GM21737 (cell line): ENCODE measurements at regions not wholly inside any gene's neighbourhood (a gene's known extent, or its start where the extent isn't known, plus 50 kb on each side); places are given as distances from the start of the nearest gene placed in this dataset.

ENCODE experiments used
- ATAC-seq: cut with Tn5 transposase; IDR thresholded peaks from one replicate; pipeline ENCODE4 v1.9.1; 2021; ENCODE audit warnings: mild to moderate bottlenecking, moderate library complexity; ENCODE audit not compliant: unreplicated experiment

GRCh38 chr12:91383099-91383498, 200.5 kb upstream of the DCN start:
- no peak for ATAC-seq

- ATAC-seq, result no peak
These were observed 199.5 kb upstream of the DCN start for GRCh38 chr12:91382081-91382543.

- no peak for ATAC-seq
These were observed 198.7 kb upstream of the DCN start for GRCh38 chr12:91381309-91381804.

GRCh38 chr12:91380631-91381030, 198.0 kb upstream of the DCN start:
- ATAC-seq, result no peak

GRCh38 chr12:91379051-91379775, 196.6 kb upstream of the DCN start:
- ATAC-seq, result no peak

GRCh38 chr12:91377436-91377835, 194.8 kb upstream of the DCN start:
- ATAC-seq, result no peak

GRCh38 chr12:91373086-91373485, 190.5 kb upstream of the DCN start:
- ATAC-seq, result no peak

GRCh38 chr12:91370086-91370868, 187.7 kb upstream of the DCN start:
- no peak for ATAC-seq

- no peak for ATAC-seq
These were observed 186.0 kb upstream of the DCN start for GRCh38 chr12:91368613-91369012.

GRCh38 chr12:91367234-91367849, 184.7 kb upstream of the DCN start:
- ATAC-seq, result no peak

- ATAC-seq, result no peak
These were observed 182.0 kb upstream of the DCN start for GRCh38 chr12:91364471-91365184.

- ATAC-seq, result no peak
These were observed 179.2 kb upstream of the DCN start for GRCh38 chr12:91361864-91362263.

- no peak for ATAC-seq
These were observed 174.8 kb upstream of the DCN start for GRCh38 chr12:91357381-91357780.

GRCh38 chr12:91356405-91356804, 173.8 kb upstream of the DCN start:
- no peak for ATAC-seq

- ATAC-seq, result peak; percentile 85
These were observed 172.8 kb upstream of the DCN start for GRCh38 chr12:91355150-91356006.

- ATAC-seq, result no peak
These were observed 170.6 kb upstream of the DCN start for GRCh38 chr12:91353266-91353665.

GRCh38 chr12:91349476-91349875, 166.9 kb upstream of the DCN start:
- no peak for ATAC-seq

GRCh38 chr12:91347481-91348214, 165.0 kb upstream of the DCN start:
- no peak for ATAC-seq

GRCh38 chr12:91346827-91347226, 164.2 kb upstream of the DCN start:
- no peak for ATAC-seq
